Smooth muscle cell (in vitro differentiated cells): ENCODE measurements at regions not wholly inside any gene's neighbourhood (a gene's known extent, or its start where the extent isn't known, plus 50 kb on each side); places are given as distances from the start of the nearest gene placed in this dataset.

Experiments
- DNase-seq: peaks from one replicate; lab custom pipeline; 2025; ENCODE audit not compliant: unreplicated experiment; lab: John Stamatoyannopoulos, UW
- H2AFZ ChIP-seq: fragments of 200-600 bp; sonication (generic); 2 replicates; pipeline ENCODE4 v1.6.0; 2016; ENCODE audit warnings: antibody characterized with exemption, low read depth, mild to moderate bottlenecking
- H3F3A ChIP-seq: fragments of 200-600 bp; sonication (generic); 2 replicates; pipeline ENCODE4 v1.6.0; 2017; ENCODE audit warnings: antibody characterized with exemption, low read depth
- H3K27ac ChIP-seq: fragments of 200-600 bp; sonication (generic); 2 replicates; pipeline ENCODE4 v1.5.1; 2016; ENCODE audit warnings: low read depth, mild to moderate bottlenecking
- H3K27me3 ChIP-seq: fragments of 200-600 bp; sonication (generic); 2 replicates; pipeline ENCODE4 v1.6.1; 2016; ENCODE audit warnings: low read depth, mild to moderate bottlenecking
- H3K36me3 ChIP-seq: fragments of 200-600 bp; sonication (generic); 2 replicates; pipeline ENCODE4 v1.5.1; 2016; ENCODE audit warnings: low read depth
- H3K4me1 ChIP-seq: fragments of 200-600 bp; sonication (generic); 2 replicates; pipeline ENCODE4 v1.5.1; 2016; ENCODE audit warnings: low read depth
- H3K4me2 ChIP-seq: fragments of 200-600 bp; sonication (generic); 2 replicates; pipeline ENCODE4 v1.6.0; 2016; ENCODE audit warnings: mild to moderate bottlenecking
- H3K4me3 ChIP-seq: fragments of 200-600 bp; sonication (generic); 2 replicates; pipeline ENCODE4 v1.5.1; 2016; ENCODE audit warnings: mild to moderate bottlenecking
- H3K79me2 ChIP-seq: fragments of 200-600 bp; sonication (generic); 2 replicates; pipeline ENCODE4 v1.6.0; 2016; ENCODE audit warnings: low read depth, mild to moderate bottlenecking
- H3K9ac ChIP-seq: fragments of 200-600 bp; sonication (generic); 2 replicates; pipeline ENCODE4 v1.6.0; 2016; ENCODE audit warnings: low read depth
- H3K9me3 ChIP-seq: fragments of 200-600 bp; sonication (generic); replicated peaks from 2 replicates; pipeline ENCODE4 v1.5.1; 2016; ENCODE audit warnings: low read depth
- H4K20me1 ChIP-seq: fragments of 200-600 bp; sonication (generic); 2 replicates; pipeline ENCODE4 v1.6.0; 2016; ENCODE audit warnings: low read depth
- WGBS: methylation state at CpG from one replicate; pipeline ENCODE4 v1.1.7; 2016; ENCODE audit warnings: low lambda C conversion rate; 5-methylcytosine and 5-hydroxymethylcytosine counted together
- TF ChIP-seq, protein P1 (sequence below): fragments of 200-600 bp; sonication (generic); IDR thresholded peaks from 2 replicates; pipeline ENCODE4 v1.5.1; 2017; ENCODE audit warnings: borderline replicate concordance, mild to moderate bottlenecking, antibody characterized with exemption; ENCODE audit not compliant: insufficient read depth, poor library complexity, severe bottlenecking

DNA sequence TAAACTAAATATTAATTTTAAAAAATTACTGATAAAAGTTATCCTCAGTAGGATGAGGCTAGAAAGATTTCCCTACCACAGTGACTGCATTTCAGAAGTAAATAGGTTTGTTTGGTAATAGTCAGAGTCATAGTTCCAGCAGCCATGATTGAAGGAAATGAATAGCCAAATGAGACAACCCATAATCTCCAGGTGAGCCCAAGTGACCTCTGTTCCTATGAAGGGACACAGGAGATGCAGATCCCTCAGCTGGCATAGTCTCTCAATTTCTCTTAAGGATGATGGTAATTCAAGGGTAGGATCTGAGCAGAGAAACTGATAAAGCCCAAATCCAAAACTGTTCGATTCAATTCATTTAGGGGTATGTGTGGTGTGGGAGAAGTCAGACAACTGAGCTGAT, 461.8 kb downstream of the RAP2B start:
- Histone ChIP-seq H3K27ac (no peak overlapping the region), H3K4me2 (no peak overlapping the region), H3F3A (no peaks in the 10 kb centered on the region), H3K79me2 (no peaks in the 10 kb centered on the region), H2AFZ (no peak overlapping the region), H3K4me3 (no peak overlapping the region), H3K27me3 (no peaks in the 10 kb centered on the region), H3K9me3 (no peaks in the 10 kb centered on the region), H4K20me1 (no peaks in the 10 kb centered on the region), H3K9ac (no peak overlapping the region), H3K36me3 (no peaks in the 10 kb centered on the region), H3K4me1 (no peaks in the 10 kb centered on the region)
- DNase-seq: no peak
- TF ChIP-seq, protein P1, sequence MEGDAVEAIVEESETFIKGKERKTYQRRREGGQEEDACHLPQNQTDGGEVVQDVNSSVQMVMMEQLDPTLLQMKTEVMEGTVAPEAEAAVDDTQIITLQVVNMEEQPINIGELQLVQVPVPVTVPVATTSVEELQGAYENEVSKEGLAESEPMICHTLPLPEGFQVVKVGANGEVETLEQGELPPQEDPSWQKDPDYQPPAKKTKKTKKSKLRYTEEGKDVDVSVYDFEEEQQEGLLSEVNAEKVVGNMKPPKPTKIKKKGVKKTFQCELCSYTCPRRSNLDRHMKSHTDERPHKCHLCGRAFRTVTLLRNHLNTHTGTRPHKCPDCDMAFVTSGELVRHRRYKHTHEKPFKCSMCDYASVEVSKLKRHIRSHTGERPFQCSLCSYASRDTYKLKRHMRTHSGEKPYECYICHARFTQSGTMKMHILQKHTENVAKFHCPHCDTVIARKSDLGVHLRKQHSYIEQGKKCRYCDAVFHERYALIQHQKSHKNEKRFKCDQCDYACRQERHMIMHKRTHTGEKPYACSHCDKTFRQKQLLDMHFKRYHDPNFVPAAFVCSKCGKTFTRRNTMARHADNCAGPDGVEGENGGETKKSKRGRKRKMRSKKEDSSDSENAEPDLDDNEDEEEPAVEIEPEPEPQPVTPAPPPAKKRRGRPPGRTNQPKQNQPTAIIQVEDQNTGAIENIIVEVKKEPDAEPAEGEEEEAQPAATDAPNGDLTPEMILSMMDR: no peak
- WGBS: 88% methylated on average over 1 of the region's 1 CpG

DNA sequence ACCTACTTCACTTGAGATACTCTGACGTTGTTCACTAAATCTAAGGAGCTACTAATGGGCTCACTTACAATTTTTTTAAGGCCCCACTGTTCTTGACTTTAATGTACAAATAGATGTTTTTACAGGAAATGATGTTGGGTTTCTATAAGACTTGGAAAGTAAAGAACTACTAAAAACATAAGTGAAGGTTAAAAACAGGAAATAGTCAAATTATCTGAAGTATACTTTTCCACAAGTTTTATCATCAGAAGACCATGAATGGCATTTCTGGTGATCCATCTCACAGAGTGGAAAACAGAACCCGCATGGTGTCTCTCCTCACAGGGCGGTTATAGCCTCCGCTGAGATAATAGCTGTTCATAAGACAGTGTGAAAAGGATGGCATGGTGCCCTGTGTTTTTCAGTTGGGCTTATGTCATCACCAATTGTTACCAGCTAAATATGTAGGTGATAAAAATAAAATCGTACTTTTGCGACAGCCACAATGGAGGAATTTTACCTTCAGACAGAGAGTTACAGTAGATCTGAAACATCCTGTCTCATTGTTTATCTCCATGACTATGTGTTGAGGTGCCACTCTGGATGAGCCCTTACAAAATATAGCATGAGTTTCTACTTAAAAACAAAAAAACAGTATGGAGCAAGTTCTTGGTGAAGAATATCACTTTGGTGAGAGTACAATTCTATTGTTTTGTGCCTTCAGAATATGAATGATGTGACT, 462.4 kb downstream of the RAP2B start:
- Histone ChIP-seq H3F3A (no peaks in the 10 kb centered on the region), H2AFZ (no peak overlapping the region), H3K9ac (no peak overlapping the region), H3K4me3 (no peak overlapping the region), H3K4me1 (no peaks in the 10 kb centered on the region), H3K9me3 (no peaks in the 10 kb centered on the region), H3K27ac (no peak overlapping the region), H4K20me1 (no peaks in the 10 kb centered on the region), H3K4me2 (no peak overlapping the region), H3K79me2 (no peaks in the 10 kb centered on the region), H3K27me3 (no peaks in the 10 kb centered on the region), H3K36me3 (no peaks in the 10 kb centered on the region)
- WGBS: 95% methylated on average over 6 of the region's 6 CpGs
- TF ChIP-seq, protein P1: no peak
- DNase-seq: no peak

DNA sequence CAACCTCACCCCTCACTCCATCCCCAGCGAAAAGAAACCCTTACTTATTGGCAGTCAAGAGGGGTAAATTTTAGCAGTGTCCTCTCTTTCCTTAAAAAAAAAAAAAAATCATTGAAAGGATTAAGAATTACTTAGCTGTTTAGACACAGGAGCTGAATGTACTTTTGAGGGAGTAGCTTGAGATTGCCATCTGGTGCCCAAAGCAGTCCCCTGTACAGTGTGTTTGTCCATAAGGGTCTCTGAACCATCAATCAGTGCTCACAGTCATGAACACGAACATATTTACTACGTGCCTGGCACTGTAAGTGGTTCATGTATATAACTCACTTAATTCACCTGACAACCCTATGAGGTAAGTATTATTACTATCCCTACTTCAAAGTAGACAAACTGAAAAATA, 463.5 kb downstream of the RAP2B start:
- H3K27me3 ChIP-seq: peaks cover under 1% of the 10 kb centered on the region
- H3K36me3 ChIP-seq: no peaks in the 10 kb centered on the region
- H2AFZ ChIP-seq: no peak overlapping the region
- H3K4me2 ChIP-seq: no peak overlapping the region
- no peak overlapping the region for H3K4me3 ChIP-seq
- H3K9me3 ChIP-seq: no peaks in the 10 kb centered on the region
- no peaks in the 10 kb centered on the region for H4K20me1 ChIP-seq
- H3K9ac ChIP-seq: no peak overlapping the region
- H3F3A ChIP-seq: no peaks in the 10 kb centered on the region
- H3K27ac ChIP-seq: no peak overlapping the region
- TF ChIP-seq, protein P1: no peak
- no peak for DNase-seq
- H3K4me1 ChIP-seq: no peaks in the 10 kb centered on the region
- no peaks in the 10 kb centered on the region for H3K79me2 ChIP-seq
- WGBS: 94% methylated on average over 3 of the region's 3 CpGs

DNA sequence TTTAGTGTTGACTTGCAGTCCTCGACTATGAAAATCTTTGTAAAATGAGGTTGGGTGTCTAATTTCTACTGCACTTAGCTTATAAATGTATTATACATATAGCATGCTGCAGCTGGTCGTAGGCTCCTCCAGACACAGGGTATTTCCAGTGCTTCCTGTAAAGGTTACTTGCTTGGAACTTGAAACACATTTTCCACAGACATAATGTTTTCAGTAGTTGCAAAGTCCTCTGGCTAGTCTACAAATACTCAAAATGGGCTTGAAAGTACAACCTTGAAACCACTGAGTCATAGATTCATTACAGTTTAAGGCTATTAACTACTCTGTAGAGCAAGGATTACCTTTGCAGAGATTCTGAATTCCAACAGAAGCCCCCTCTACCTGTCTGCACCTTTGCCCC, 464.1 kb downstream of the RAP2B start:
- no peak overlapping the region for H3K27ac ChIP-seq
- no peaks in the 10 kb centered on the region for H3K4me1 ChIP-seq
- WGBS: 88% methylated on average over 2 of the region's 2 CpGs
- no peak overlapping the region for H3K4me2 ChIP-seq
- H3K9me3 ChIP-seq: no peaks in the 10 kb centered on the region
- no peak overlapping the region for H2AFZ ChIP-seq
- H4K20me1 ChIP-seq: no peaks in the 10 kb centered on the region
- H3K27me3 ChIP-seq: peaks cover 4% of the 10 kb centered on the region
- no peaks in the 10 kb centered on the region for H3F3A ChIP-seq
- H3K9ac ChIP-seq: no peak overlapping the region
- DNase-seq: no peak
- H3K79me2 ChIP-seq: no peaks in the 10 kb centered on the region
- H3K4me3 ChIP-seq: no peak overlapping the region
- no peaks in the 10 kb centered on the region for H3K36me3 ChIP-seq
- TF ChIP-seq, protein P1: no peak
